CD8-positive, alpha-beta memory T cell (primary cell): ENCODE measurements at regions not wholly inside any gene's neighbourhood (a gene's known extent, or its start where the extent isn't known, plus 50 kb on each side); places are given as distances from the start of the nearest gene placed in this dataset.

Experiments used
- CTCF ChIA-PET: fragments of 350-600 bp; sonication (Branson Sonifier 250); formaldehyde crosslinking; loops from one replicate; lab custom pipeline; 2021; ENCODE audit warnings: antibody characterized with exemption; lab: Charles Lee
- POLR2A ChIA-PET: fragments of 350-600 bp; sonication (Branson Sonifier 250); formaldehyde crosslinking; loops from one replicate; lab custom pipeline; 2021; ENCODE audit warnings: antibody characterized with exemption; lab: Charles Lee
- DNase-seq, 5 donors: peaks; one replicate each; pipeline versions ENCODE4 v3.0.0 to v3.0.0-alpha.2; 2020 to 2022; ENCODE audit warnings: mixed read lengths in 1 of 5
- H3K27ac ChIP-seq: one replicate; pipeline ENCODE4 v1.7.0; 2013; ENCODE audit warnings: low read depth, mild to moderate bottlenecking, low read length, moderate library complexity
- H3K27me3 ChIP-seq: 2 replicates; pipeline ENCODE4 v1.7.0; 2013; ENCODE audit warnings: low read length, mild to moderate bottlenecking; ENCODE audit not compliant: insufficient read depth, poor library complexity, severe bottlenecking
- H3K36me3 ChIP-seq: 2 replicates; pipeline ENCODE4 v1.7.0; 2013; ENCODE audit warnings: mild to moderate bottlenecking, low read length, moderate library complexity; ENCODE audit not compliant: insufficient read depth
- H3K4me1 ChIP-seq: 2 replicates; pipeline ENCODE4 v1.7.0; 2013; ENCODE audit warnings: mild to moderate bottlenecking, low read length, moderate library complexity; ENCODE audit not compliant: insufficient read depth
- H3K4me3 ChIP-seq: 2 replicates; pipeline ENCODE4 v1.7.0; 2013; ENCODE audit warnings: mild to moderate bottlenecking, low read length
- H3K9me3 ChIP-seq: 2 replicates; pipeline ENCODE4 v1.7.0; 2013; ENCODE audit warnings: mild to moderate bottlenecking, low read length
- H3K27ac Mint-ChIP-seq, 8 donors: one replicate each; pipeline ENCODE4 v1.8.0; 2020 to 2021; ENCODE audit warnings: mixed read lengths in 8 of 8, mild to moderate bottlenecking in 6 of 8, inconsistent platforms in 3 of 8, moderate library complexity in 3 of 8
- H3K27me3 Mint-ChIP-seq, 2 donors: one replicate each; pipeline ENCODE4 v1.8.0; 2020 to 2021; ENCODE audit warnings: mixed read lengths in 2 of 2, mild to moderate bottlenecking in 1 of 2, moderate library complexity in 1 of 2
- H3K36me3 Mint-ChIP-seq, 3 donors: one replicate each; pipeline ENCODE4 v1.8.0; 2020 to 2021; ENCODE audit warnings: mixed read lengths in 3 of 3, inconsistent platforms in 1 of 3, mild to moderate bottlenecking in 1 of 3
- H3K4me1 Mint-ChIP-seq, 3 donors: one replicate each; pipeline ENCODE4 v1.8.0; 2020 to 2021; ENCODE audit warnings: mixed read lengths in 3 of 3, inconsistent platforms in 1 of 3, mild to moderate bottlenecking in 1 of 3
- H3K4me3 Mint-ChIP-seq, 7 donors: one replicate each; pipeline ENCODE4 v1.8.0; 2020 to 2021; ENCODE audit warnings: mixed read lengths in 7 of 7, mild to moderate bottlenecking in 6 of 7, moderate library complexity in 4 of 7, inconsistent platforms in 2 of 7
- H3K9me3 Mint-ChIP-seq, 5 donors: one replicate each; pipeline ENCODE4 v1.8.0; 2020 to 2022; ENCODE audit warnings: mixed read lengths in 5 of 5, mild to moderate bottlenecking in 3 of 5, moderate library complexity in 2 of 5, inconsistent platforms in 1 of 5

DNA sequence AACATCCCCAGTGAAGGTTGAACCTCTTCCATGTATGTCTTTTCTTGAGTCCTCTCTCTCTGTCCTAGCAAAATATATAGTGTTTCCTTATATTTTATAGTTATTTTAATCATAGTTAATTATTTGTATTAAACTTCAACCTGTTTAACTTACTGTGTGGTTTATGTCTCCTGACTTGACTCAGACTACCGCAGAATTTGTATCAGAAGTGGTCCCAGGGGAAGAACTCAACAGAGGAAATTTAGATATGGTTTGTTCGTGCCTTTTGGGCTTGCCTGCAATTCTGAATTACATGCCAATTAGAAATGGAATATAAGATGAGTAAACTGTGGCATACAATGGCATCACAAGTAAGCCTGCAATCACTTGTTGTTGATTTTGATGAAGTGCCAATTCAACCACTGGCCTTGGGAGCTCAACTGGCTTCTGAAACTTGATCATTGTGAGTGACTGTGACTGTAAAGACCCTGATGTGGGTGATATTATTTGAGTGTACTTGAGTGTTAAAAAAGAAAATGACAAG, 1459.5 kb upstream of the PCDH20 start:
- ChIA-PET CTCF (no interaction called here), POLR2A (no interaction called here)

DNA sequence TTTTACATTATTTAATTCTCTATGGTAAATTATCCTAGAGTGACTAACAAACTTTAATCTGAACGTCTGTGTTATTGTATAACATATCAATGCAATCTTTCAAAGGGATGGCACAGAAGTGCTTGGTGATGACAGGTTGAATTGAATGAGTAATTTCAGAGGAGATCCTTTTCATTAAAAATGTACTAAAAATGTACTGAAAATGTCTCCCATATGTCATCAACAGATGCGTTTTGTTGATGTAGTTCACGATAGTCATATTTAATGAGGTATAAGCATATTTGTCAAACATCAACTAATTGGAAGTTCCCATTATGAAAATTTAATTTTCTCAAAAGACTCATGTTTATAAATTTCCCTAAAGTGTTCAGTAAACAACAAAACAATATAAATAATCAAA, 1434.7 kb upstream of the PCDH20 start:
- Histone ChIP-seq H3K27ac (no peak overlapping the region), H3K9me3 (no peaks in the 10 kb centered on the region), H3K27me3 (no peaks in the 10 kb centered on the region), H3K4me3 (no peak overlapping the region), H3K4me1 (no peaks in the 10 kb centered on the region), H3K36me3 (no peaks in the 10 kb centered on the region)
- ChIA-PET POLR2A (no interaction called here), CTCF (no interaction called here)
- no peak overlapping the region for H3K4me3 Mint-ChIP-seq
- H3K27me3 Mint-ChIP-seq = no peaks in the 10 kb centered on the region
- no peak overlapping the region for H3K27ac Mint-ChIP-seq
- no peaks in the 10 kb centered on the region for H3K36me3 Mint-ChIP-seq
- H3K9me3 Mint-ChIP-seq = peaks cover under 1 to 22% (median 10%) of the 10 kb centered on the region in 5 donors
- DNase-seq = no peak
- no peaks in the 10 kb centered on the region for H3K4me1 Mint-ChIP-seq

More for the DNA sequence above, 1459.5 kb upstream of the PCDH20 start:
- no peaks in the 10 kb centered on the region for H3K4me1 ChIP-seq
- H3K36me3 ChIP-seq = no peaks in the 10 kb centered on the region
- no peak overlapping the region for H3K27ac ChIP-seq
- Mint-ChIP-seq H3K9me3 (peaks cover 4 to 27% (median 16%) of the 10 kb centered on the region in 5 donors), H3K27ac (no peak overlapping the region), H3K4me1 (no peaks in the 10 kb centered on the region), H3K4me3 (no peak overlapping the region), H3K27me3 (no peaks in the 10 kb centered on the region), H3K36me3 (no peaks in the 10 kb centered on the region)
- no peak for DNase-seq
- H3K9me3 ChIP-seq = no peaks in the 10 kb centered on the region
- no peaks in the 10 kb centered on the region for H3K27me3 ChIP-seq
- H3K4me3 ChIP-seq = no peak overlapping the region

GRCh38 chr13:62847520-62847919, 1431.9 kb upstream of the PCDH20 start:
- CTCF ChIA-PET = no interaction called here
- H3K27me3 ChIP-seq = no peaks in the 10 kb centered on the region
- H3K9me3 ChIP-seq = no peaks in the 10 kb centered on the region
- Mint-ChIP-seq H3K9me3 (peaks cover 2 to 24% (median 6%) of the 10 kb centered on the region in 5 donors), H3K36me3 (no peaks in the 10 kb centered on the region), H3K27me3 (no peaks in the 10 kb centered on the region), H3K4me3 (no peak overlapping the region), H3K4me1 (no peaks in the 10 kb centered on the region), H3K27ac (no peak overlapping the region)
- DNase-seq = no peak
- POLR2A ChIA-PET = no interaction called here
- H3K4me1 ChIP-seq = no peaks in the 10 kb centered on the region
- H3K4me3 ChIP-seq = no peak overlapping the region
- no peaks in the 10 kb centered on the region for H3K36me3 ChIP-seq
- no peak overlapping the region for H3K27ac ChIP-seq

DNA sequence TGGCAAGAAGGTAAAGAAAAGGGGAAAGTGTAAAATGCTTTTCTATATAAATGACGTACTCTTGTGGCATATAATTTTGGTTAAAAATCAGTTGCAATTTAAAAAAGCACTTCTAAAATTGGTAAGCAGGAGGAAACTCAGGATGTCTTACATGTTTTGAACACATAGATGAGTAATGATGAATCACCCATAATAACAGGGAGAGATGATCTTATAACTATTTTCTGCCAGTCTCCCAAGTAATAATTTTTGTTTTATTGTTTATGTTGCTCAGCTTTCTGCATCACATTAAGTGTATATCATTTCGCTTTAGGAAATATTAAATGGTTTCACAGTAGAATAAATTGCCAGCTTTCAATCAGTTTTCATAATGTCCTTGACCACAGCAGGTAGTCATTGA, 1430.7 kb upstream of the PCDH20 start:
- DNase-seq = no peak
- no peaks in the 10 kb centered on the region for H3K9me3 ChIP-seq
- H3K4me1 ChIP-seq = no peaks in the 10 kb centered on the region
- H3K27me3 ChIP-seq = no peaks in the 10 kb centered on the region
- Mint-ChIP-seq H3K36me3 (no peaks in the 10 kb centered on the region), H3K4me1 (no peaks in the 10 kb centered on the region), H3K27ac (no peak overlapping the region), H3K27me3 (no peaks in the 10 kb centered on the region), H3K9me3 (peaks cover 2 to 16% (median 6%) of the 10 kb centered on the region in 5 donors), H3K4me3 (no peak overlapping the region)
- H3K36me3 ChIP-seq = no peaks in the 10 kb centered on the region
- ChIA-PET POLR2A (no interaction called here), CTCF (no interaction called here)
- H3K27ac ChIP-seq = no peak overlapping the region
- H3K4me3 ChIP-seq = no peak overlapping the region

GRCh38 chr13:62839338-62839737, 1423.7 kb upstream of the PCDH20 start:
- no peaks in the 10 kb centered on the region for H3K27me3 Mint-ChIP-seq
- H3K9me3 ChIP-seq = no peaks in the 10 kb centered on the region
- DNase-seq = no peak
- no peaks in the 10 kb centered on the region for H3K27me3 ChIP-seq
- no peak overlapping the region for H3K4me3 ChIP-seq
- H3K4me1 ChIP-seq = no peaks in the 10 kb centered on the region
- H3K9me3 Mint-ChIP-seq = peaks cover 2 to 19% (median 10%) of the 10 kb centered on the region in 5 donors
- H3K27ac ChIP-seq = no peak overlapping the region
- H3K36me3 ChIP-seq = no peaks in the 10 kb centered on the region
- H3K4me3 Mint-ChIP-seq = no peak overlapping the region
- H3K27ac Mint-ChIP-seq = no peak overlapping the region
- POLR2A ChIA-PET = no interaction called here
- CTCF ChIA-PET = no interaction called here
- no peaks in the 10 kb centered on the region for H3K4me1 Mint-ChIP-seq
- no peaks in the 10 kb centered on the region for H3K36me3 Mint-ChIP-seq

DNA sequence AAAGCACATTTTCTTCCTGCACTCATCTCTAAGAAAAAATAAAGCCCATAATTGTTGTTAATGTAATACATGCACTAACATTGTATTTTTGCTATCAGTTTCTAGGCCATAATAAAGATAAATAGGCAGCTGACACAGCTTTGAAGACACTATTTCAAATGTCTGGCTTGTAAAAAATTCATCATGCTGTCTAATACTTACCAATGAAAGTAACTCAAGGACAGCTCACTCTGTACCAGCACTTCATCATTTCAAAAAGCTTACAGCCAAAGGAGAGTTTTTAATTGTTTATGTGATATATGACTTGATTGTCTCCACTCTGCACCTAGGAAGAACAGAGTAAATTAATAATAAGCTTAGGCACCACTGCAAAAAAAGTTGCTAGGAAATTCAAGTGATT, 1423.3 kb upstream of the PCDH20 start:
- H3K4me1 ChIP-seq = no peaks in the 10 kb centered on the region
- no peaks in the 10 kb centered on the region for H3K9me3 ChIP-seq
- no peaks in the 10 kb centered on the region for H3K27me3 ChIP-seq
- ChIA-PET POLR2A (no interaction called here), CTCF (no interaction called here)
- Mint-ChIP-seq H3K4me1 (no peaks in the 10 kb centered on the region), H3K36me3 (no peaks in the 10 kb centered on the region), H3K27ac (no peak overlapping the region), H3K27me3 (no peaks in the 10 kb centered on the region), H3K9me3 (peaks cover 2 to 19% (median 10%) of the 10 kb centered on the region in 5 donors), H3K4me3 (no peak overlapping the region)
- no peak overlapping the region for H3K27ac ChIP-seq
- no peaks in the 10 kb centered on the region for H3K36me3 ChIP-seq
- H3K4me3 ChIP-seq = no peak overlapping the region
- no peak for DNase-seq

DNA sequence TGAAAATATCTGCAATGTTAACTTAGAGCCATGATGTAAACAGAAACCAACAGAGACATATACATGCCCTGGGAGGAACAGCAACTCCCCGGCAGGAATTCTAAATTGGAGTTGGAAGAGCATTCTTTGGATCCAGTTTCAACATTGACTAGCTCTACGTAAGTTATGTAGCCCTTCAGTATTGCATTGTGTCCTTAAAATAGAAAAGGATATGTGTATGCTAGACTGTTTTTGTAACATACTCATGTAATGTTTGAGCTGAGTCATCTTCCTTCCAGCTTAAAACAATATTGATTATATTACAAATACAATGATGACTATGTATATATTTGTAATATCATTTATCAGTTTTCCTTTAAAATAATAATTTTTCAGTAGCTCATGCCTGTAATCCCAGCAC, 1422.2 kb upstream of the PCDH20 start:
- Histone ChIP-seq H3K27me3 (no peaks in the 10 kb centered on the region), H3K4me1 (no peaks in the 10 kb centered on the region), H3K4me3 (no peak overlapping the region), H3K27ac (no peak overlapping the region), H3K9me3 (no peaks in the 10 kb centered on the region), H3K36me3 (no peaks in the 10 kb centered on the region)
- Mint-ChIP-seq H3K9me3 (peaks cover 0 to 19% (median 10%) of the 10 kb centered on the region in 5 donors), H3K27ac (no peak overlapping the region), H3K36me3 (no peaks in the 10 kb centered on the region), H3K27me3 (no peaks in the 10 kb centered on the region), H3K4me3 (no peak overlapping the region), H3K4me1 (no peaks in the 10 kb centered on the region)
- ChIA-PET POLR2A (no interaction called here), CTCF (no interaction called here)
- no peak for DNase-seq

GRCh38 chr13:62829486-62829885, 1413.8 kb upstream of the PCDH20 start:
- peaks cover 3 to 21% (median 11%) of the 10 kb centered on the region in 5 donors for H3K9me3 Mint-ChIP-seq
- no peaks in the 10 kb centered on the region for H3K27me3 Mint-ChIP-seq
- DNase-seq = no peak
- Histone ChIP-seq H3K27ac (no peak overlapping the region), H3K4me3 (no peak overlapping the region), H3K27me3 (no peaks in the 10 kb centered on the region), H3K36me3 (no peaks in the 10 kb centered on the region), H3K9me3 (no peaks in the 10 kb centered on the region), H3K4me1 (no peaks in the 10 kb centered on the region)
- ChIA-PET POLR2A (no interaction called here), CTCF (no interaction called here)
- H3K4me3 Mint-ChIP-seq = no peak overlapping the region
- H3K27ac Mint-ChIP-seq = no peak overlapping the region
- no peaks in the 10 kb centered on the region for H3K36me3 Mint-ChIP-seq
- H3K4me1 Mint-ChIP-seq = no peaks in the 10 kb centered on the region
